GM12874 (cell line): ENCODE measurements at regions not wholly inside any gene's neighbourhood (a gene's known extent, or its start where the extent isn't known, plus 50 kb on each side); places are given as distances from the start of the nearest gene placed in this dataset.

Experiments used
- CTCF ChIP-seq: IDR thresholded peaks from 2 replicates; pipeline ENCODE4 v1.5.1; 2011; ENCODE audit warnings: low read depth, mild to moderate bottlenecking, control low read depth, low read length, moderate library complexity; ENCODE audit not compliant: insufficient read depth

- TF ChIP-seq CTCF: no peak
These were observed 76.0 kb upstream of the SLCO4A1 start for GRCh38 chr20:62566266-62566665.

GRCh38 chr20:62566771-62567170 lies 75.5 kb upstream of the SLCO4A1 start:
- no peak for TF ChIP-seq CTCF

- no peak for TF ChIP-seq CTCF
These were observed 74.9 kb upstream of the SLCO4A1 start for GRCh38 chr20:62567246-62568044.

- no peak for TF ChIP-seq CTCF
These were observed 74.3 kb upstream of the SLCO4A1 start for GRCh38 chr20:62568045-62568389.

- TF ChIP-seq CTCF: no peak
These were observed 72.7 kb upstream of the SLCO4A1 start for GRCh38 chr20:62569615-62570014.

- no peak for TF ChIP-seq CTCF
These were observed 71.9 kb upstream of the SLCO4A1 start for GRCh38 chr20:62570403-62570802.

- TF ChIP-seq CTCF: no peak
These were observed 71.2 kb upstream of the SLCO4A1 start for GRCh38 chr20:62570897-62571668.
